Osteoblast (primary cell): ENCODE measurements at regions not wholly inside any gene's neighbourhood (a gene's known extent, or its start where the extent isn't known, plus 50 kb on each side); places are given as distances from the start of the nearest gene placed in this dataset. TPM values are rescaled to one million over a fixed set of nuclear protein-coding genes. Genes with fewer than 3 reads are reported as not detected.

ENCODE experiments used
- DNase-seq: peaks from one replicate; pipeline ENCODE4 v3.0.0; 2011; ENCODE audit warnings: low spot score, mixed read lengths; ENCODE audit not compliant: insufficient read length; ENCODE audit errors: missing footprints
- H2AFZ ChIP-seq: 2 replicates; pipeline ENCODE4 v1.6.0; 2011; ENCODE audit warnings: mild to moderate bottlenecking, low read length
- H3K27ac ChIP-seq: 2 replicates; pipeline ENCODE4 v1.5.1; 2011; ENCODE audit warnings: mild to moderate bottlenecking, low read depth, low read length, moderate library complexity
- H3K27me3 ChIP-seq: 2 replicates; pipeline ENCODE4 v1.6.0; 2012; ENCODE audit warnings: mild to moderate bottlenecking, control low read depth, inconsistent platforms, low read length, moderate library complexity; ENCODE audit not compliant: insufficient read depth
- H3K36me3 ChIP-seq: 2 replicates; pipeline ENCODE4 v1.5.1; 2011; ENCODE audit warnings: mild to moderate bottlenecking, low read length, control low read depth, moderate library complexity; ENCODE audit not compliant: insufficient read depth
- H3K4me1 ChIP-seq: 2 replicates; pipeline ENCODE4 v1.5.1; 2011; ENCODE audit warnings: mild to moderate bottlenecking, low read length, control low read depth, moderate library complexity; ENCODE audit not compliant: insufficient read depth
- H3K4me2 ChIP-seq: 2 replicates; pipeline ENCODE4 v1.6.0; 2011; ENCODE audit warnings: mild to moderate bottlenecking, low read length; ENCODE audit not compliant: insufficient read depth
- H3K4me3 ChIP-seq: fragments of 200-600 bp; sonication (generic); 3 replicates; pipeline ENCODE4 v1.5.1; 2012; ENCODE audit warnings: mild to moderate bottlenecking, low read length, inconsistent platforms; ENCODE audit not compliant: insufficient read depth
- H3K79me2 ChIP-seq: 2 replicates; pipeline ENCODE4 v1.6.0; 2012; ENCODE audit warnings: mild to moderate bottlenecking, low read length, control low read depth, inconsistent platforms; ENCODE audit not compliant: insufficient read depth
- H3K9me3 ChIP-seq: 2 replicates; pipeline ENCODE4 v1.5.1; 2011; ENCODE audit warnings: low read depth, low read length, control low read depth
- H4K20me1 ChIP-seq: 2 replicates; pipeline ENCODE4 v1.6.0; 2012; ENCODE audit warnings: mild to moderate bottlenecking, low read length, control low read depth; ENCODE audit not compliant: insufficient read depth
- small RNA-seq: library from RNA; depleted of rRNA; stranded (forward); fragments of <200 nt; gene quantifications from one replicate; pipeline ENCODE3, GENCODE V24; 2012
- TF ChIP-seq, protein P1 (sequence below): IDR thresholded peaks from 2 replicates; pipeline ENCODE4 v1.5.1; 2011; ENCODE audit warnings: mild to moderate bottlenecking, low read depth, low read length, moderate library complexity; ENCODE audit errors: extremely low read depth

DNA sequence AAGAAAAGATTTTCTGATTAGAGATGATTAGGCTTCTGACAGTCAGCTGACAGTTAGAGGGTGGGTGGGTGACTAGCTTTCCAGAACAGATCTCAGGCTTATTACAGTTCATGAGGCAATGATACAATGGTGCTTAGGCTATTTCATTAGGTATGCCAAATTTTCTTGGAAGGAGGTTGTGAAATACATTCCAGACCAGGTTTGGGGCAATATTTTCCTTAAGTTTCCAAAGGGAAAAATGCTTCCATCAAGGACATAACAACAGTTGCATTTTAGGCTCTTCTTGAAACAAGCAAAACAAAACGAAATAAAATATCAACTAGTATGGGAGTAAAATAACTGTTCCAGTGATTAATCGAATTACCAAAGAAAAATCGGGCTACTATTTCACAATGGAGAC lies 59.3 kb upstream of the CNTN1 start:
- Histone ChIP-seq H3K79me2 (no peaks in the 10 kb centered on the region), H3K4me1 (no peaks in the 10 kb centered on the region), H3K36me3 (no peaks in the 10 kb centered on the region), H3K4me2 (no peak overlapping the region), H3K27me3 (no peaks in the 10 kb centered on the region), H3K9me3 (no peaks in the 10 kb centered on the region), H3K27ac (no peak overlapping the region), H3K4me3 (no peak overlapping the region), H2AFZ (no peak overlapping the region), H4K20me1 (no peaks in the 10 kb centered on the region)
- DNase-seq: no peak
- TF ChIP-seq, protein P1, sequence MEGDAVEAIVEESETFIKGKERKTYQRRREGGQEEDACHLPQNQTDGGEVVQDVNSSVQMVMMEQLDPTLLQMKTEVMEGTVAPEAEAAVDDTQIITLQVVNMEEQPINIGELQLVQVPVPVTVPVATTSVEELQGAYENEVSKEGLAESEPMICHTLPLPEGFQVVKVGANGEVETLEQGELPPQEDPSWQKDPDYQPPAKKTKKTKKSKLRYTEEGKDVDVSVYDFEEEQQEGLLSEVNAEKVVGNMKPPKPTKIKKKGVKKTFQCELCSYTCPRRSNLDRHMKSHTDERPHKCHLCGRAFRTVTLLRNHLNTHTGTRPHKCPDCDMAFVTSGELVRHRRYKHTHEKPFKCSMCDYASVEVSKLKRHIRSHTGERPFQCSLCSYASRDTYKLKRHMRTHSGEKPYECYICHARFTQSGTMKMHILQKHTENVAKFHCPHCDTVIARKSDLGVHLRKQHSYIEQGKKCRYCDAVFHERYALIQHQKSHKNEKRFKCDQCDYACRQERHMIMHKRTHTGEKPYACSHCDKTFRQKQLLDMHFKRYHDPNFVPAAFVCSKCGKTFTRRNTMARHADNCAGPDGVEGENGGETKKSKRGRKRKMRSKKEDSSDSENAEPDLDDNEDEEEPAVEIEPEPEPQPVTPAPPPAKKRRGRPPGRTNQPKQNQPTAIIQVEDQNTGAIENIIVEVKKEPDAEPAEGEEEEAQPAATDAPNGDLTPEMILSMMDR: no peak

GRCh38 chr12:40634517-40635131 lies 57.6 kb upstream of the CNTN1 start:
- Histone ChIP-seq H3K27me3 (no peaks in the 10 kb centered on the region), H3K79me2 (no peaks in the 10 kb centered on the region), H3K4me1 (no peaks in the 10 kb centered on the region), H3K27ac (no peak overlapping the region), H3K4me2 (no peak overlapping the region), H3K9me3 (no peaks in the 10 kb centered on the region), H4K20me1 (no peaks in the 10 kb centered on the region), H3K4me3 (no peak overlapping the region), H3K36me3 (no peaks in the 10 kb centered on the region), H2AFZ (no peak overlapping the region)
- no peak for DNase-seq
- TF ChIP-seq, protein P1: no peak

GRCh38 chr12:40635141-40635731 lies 57.0 kb upstream of the CNTN1 start:
- Histone ChIP-seq H4K20me1 (no peaks in the 10 kb centered on the region), H3K4me3 (no peak overlapping the region), H3K36me3 (no peaks in the 10 kb centered on the region), H3K4me2 (no peak overlapping the region), H2AFZ (no peak overlapping the region), H3K27ac (no peak overlapping the region), H3K79me2 (no peaks in the 10 kb centered on the region), H3K9me3 (no peaks in the 10 kb centered on the region), H3K4me1 (no peaks in the 10 kb centered on the region), H3K27me3 (no peaks in the 10 kb centered on the region)
- TF ChIP-seq, protein P1: no peak
- no peak for DNase-seq

Small RNA genes lying in the stretch of these regions (small RNA-seq; reads per million reads assigned to genes)
- gene RNU6-713P: not detected
